ENCODE measurements at regions not wholly inside any gene's neighbourhood (a gene's known extent, or its start where the extent isn't known, plus 50 kb on each side); places are given as distances from the start of the nearest gene placed in this dataset.

- TF ChIP-seq CHD7 (IDR thresholded peaks at IDR 0.05; ENCODE audit: insufficient replicate concordance, low read length) = no peak
- TF ChIP-seq POLR2AphosphoS5 (IDR thresholded peaks at IDR 0.05; ENCODE audit: low read depth, low read length) = no peak
- TF ChIP-seq NRF1 (IDR thresholded peaks at IDR 0.05; ENCODE audit: low read depth, low read length) = no peak
- no peak for TF ChIP-seq BRCA1 (IDR thresholded peaks at IDR 0.05; ENCODE audit: low read depth, low read length)
- TF ChIP-seq NANOG (IDR thresholded peaks at IDR 0.05; ENCODE audit: insufficient read depth, low read depth, low read length, poor library complexity, severe bottlenecking) = no peak
- TF ChIP-seq CEBPB (IDR thresholded peaks at IDR 0.05; ENCODE audit: low read depth, low read length) = no peak
- no peak for TF ChIP-seq ASH2L (IDR thresholded peaks at IDR 0.05; ENCODE audit: low read length)
- TF ChIP-seq CTCF (IDR thresholded peaks at IDR 0.05; ENCODE audit: control extremely low read depth in 1 of 3, insufficient read depth in 1 of 3, low read depth in 1 of 3, low read length in 3 of 3) = no peak
- no peak for TF ChIP-seq CREB1 (IDR thresholded peaks at IDR 0.05)
- TF ChIP-seq, protein P1, sequence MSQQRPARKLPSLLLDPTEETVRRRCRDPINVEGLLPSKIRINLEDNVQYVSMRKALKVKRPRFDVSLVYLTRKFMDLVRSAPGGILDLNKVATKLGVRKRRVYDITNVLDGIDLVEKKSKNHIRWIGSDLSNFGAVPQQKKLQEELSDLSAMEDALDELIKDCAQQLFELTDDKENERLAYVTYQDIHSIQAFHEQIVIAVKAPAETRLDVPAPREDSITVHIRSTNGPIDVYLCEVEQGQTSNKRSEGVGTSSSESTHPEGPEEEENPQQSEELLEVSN (IDR thresholded peaks at IDR 0.05) = no peak
Observed at GRCh38 chr20:11697055-11697454, 220.6 kb upstream of the BTBD3 start (continued).

Measured in H1 (cell line).